ENCODE measurements at regions not wholly inside any gene's neighbourhood (a gene's known extent, or its start where the extent isn't known, plus 50 kb on each side); places are given as distances from the start of the nearest gene placed in this dataset.

- no peak overlapping the region for H3K27ac ChIP-seq (ENCODE audit: low read length)
- H3K4me3 ChIP-seq (ENCODE audit: low read length): no peak overlapping the region
- no peaks in the 10 kb centered on the region for H3K27me3 ChIP-seq (ENCODE audit: low read depth, low read length)
- H3K79me2 ChIP-seq (ENCODE audit: low read length): no peaks in the 10 kb centered on the region
- H4K20me1 ChIP-seq (ENCODE audit: insufficient read depth, low read length): no peaks in the 10 kb centered on the region
- no peak overlapping the region for H2AFZ ChIP-seq (ENCODE audit: low read depth, low read length)
- TF ChIP-seq EZH2phosphoT487 (IDR thresholded peaks at IDR 0.05; ENCODE audit: low read depth): no peak
- no peak for TF ChIP-seq CTCF (IDR thresholded peaks at IDR 0.05; ENCODE audit: low read depth, low read length)
- H3K9ac ChIP-seq (ENCODE audit: low read length): no peak overlapping the region
- H3K36me3 ChIP-seq (replicated peaks; ENCODE audit: low read depth, low read length): no peaks in the 10 kb centered on the region
- no peaks in the 10 kb centered on the region for H3K9me3 ChIP-seq (ENCODE audit: insufficient read depth, low read length)
- no peak overlapping the region for H3K4me2 ChIP-seq (ENCODE audit: low read length)
- H3K4me1 ChIP-seq (ENCODE audit: low read length): no peaks in the 10 kb centered on the region
These were observed 116.9 kb downstream of the EFNB1 start for GRCh38 chrX:68945603-68946228.

- Histone ChIP-seq H3K9me3 (ENCODE audit: insufficient read depth, low read length) (no peaks in the 10 kb centered on the region), H3K27me3 (ENCODE audit: low read depth, low read length) (no peaks in the 10 kb centered on the region), H3K79me2 (ENCODE audit: low read length) (no peaks in the 10 kb centered on the region), H3K4me3 (ENCODE audit: low read length) (no peak overlapping the region), H4K20me1 (ENCODE audit: insufficient read depth, low read length) (no peaks in the 10 kb centered on the region), H3K27ac (ENCODE audit: low read length) (no peak overlapping the region), H2AFZ (ENCODE audit: low read depth, low read length) (no peak overlapping the region), H3K36me3 (replicated peaks; ENCODE audit: low read depth, low read length) (no peaks in the 10 kb centered on the region), H3K9ac (ENCODE audit: low read length) (no peak overlapping the region), H3K4me2 (ENCODE audit: low read length) (no peak overlapping the region), H3K4me1 (ENCODE audit: low read length) (no peaks in the 10 kb centered on the region)
- TF ChIP-seq CTCF (IDR thresholded peaks at IDR 0.05; ENCODE audit: low read depth, low read length) (no peak), EZH2phosphoT487 (IDR thresholded peaks at IDR 0.05; ENCODE audit: low read depth) (no peak)
These were observed 116.3 kb downstream of the EFNB1 start for GRCh38 chrX:68945081-68945602.

DNA sequence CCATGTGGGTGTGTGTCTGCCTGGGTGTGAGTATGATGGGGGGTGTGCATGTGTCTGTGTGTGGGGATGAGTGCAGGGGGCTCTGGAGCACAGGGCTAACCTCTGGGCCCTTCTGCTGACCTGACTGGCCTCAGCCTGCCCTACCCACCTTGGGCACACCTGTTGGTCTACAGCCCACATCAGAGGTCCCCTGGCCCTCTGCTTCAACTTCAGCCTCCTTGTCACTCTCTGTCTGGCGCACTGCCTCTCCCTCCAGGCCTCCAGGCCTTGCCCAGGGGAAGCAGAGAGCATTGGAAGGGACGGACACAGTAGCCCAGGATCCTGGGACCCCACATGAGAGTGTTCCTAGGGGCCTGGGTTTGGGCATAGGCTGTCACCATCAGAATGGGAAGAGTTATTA, 115.4 kb downstream of the EFNB1 start:
- Histone ChIP-seq H4K20me1 (ENCODE audit: insufficient read depth, low read length) (no peaks in the 10 kb centered on the region), H3K9me3 (ENCODE audit: insufficient read depth, low read length) (no peaks in the 10 kb centered on the region), H3K9ac (ENCODE audit: low read length) (no peak overlapping the region), H3K4me3 (ENCODE audit: low read length) (no peak overlapping the region), H3K4me1 (ENCODE audit: low read length) (no peaks in the 10 kb centered on the region), H3K79me2 (ENCODE audit: low read length) (no peaks in the 10 kb centered on the region), H2AFZ (ENCODE audit: low read depth, low read length) (no peak overlapping the region), H3K27ac (ENCODE audit: low read length) (no peak overlapping the region), H3K27me3 (ENCODE audit: low read depth, low read length) (no peaks in the 10 kb centered on the region), H3K4me2 (ENCODE audit: low read length) (no peak overlapping the region), H3K36me3 (replicated peaks; ENCODE audit: low read depth, low read length) (no peaks in the 10 kb centered on the region)
- TF ChIP-seq CTCF (IDR thresholded peaks at IDR 0.05; ENCODE audit: low read depth, low read length) (no peak), EZH2phosphoT487 (IDR thresholded peaks at IDR 0.05; ENCODE audit: low read depth) (no peak)

DNA sequence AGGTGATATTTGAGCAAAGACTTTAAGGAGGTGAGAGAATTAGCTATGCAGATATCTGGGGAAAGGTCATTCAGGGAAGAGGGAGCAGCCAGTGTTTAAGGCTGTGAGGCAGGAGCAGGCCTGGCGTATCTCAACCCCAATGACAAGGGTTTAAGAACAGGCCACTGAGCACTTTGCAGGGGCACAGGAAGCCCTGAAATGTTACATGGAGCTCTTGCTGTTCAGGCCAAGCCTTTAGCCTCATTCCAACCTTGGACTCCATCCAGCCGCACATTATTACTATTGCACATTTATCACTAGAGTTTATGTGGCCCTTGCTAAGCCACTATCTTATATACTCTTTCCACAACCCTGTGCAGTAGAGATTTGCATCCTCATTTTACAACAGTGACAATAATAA, 114.0 kb downstream of the EFNB1 start:
- no peaks in the 10 kb centered on the region for H3K27me3 ChIP-seq (ENCODE audit: low read depth, low read length)
- H3K4me2 ChIP-seq (ENCODE audit: low read length): no peak overlapping the region

More for the DNA sequence above, 114.0 kb downstream of the EFNB1 start:
- Histone ChIP-seq H3K79me2 (ENCODE audit: low read length) (no peaks in the 10 kb centered on the region), H3K27ac (ENCODE audit: low read length) (no peak overlapping the region), H3K4me1 (ENCODE audit: low read length) (no peaks in the 10 kb centered on the region), H3K9me3 (ENCODE audit: insufficient read depth, low read length) (no peaks in the 10 kb centered on the region), H3K9ac (ENCODE audit: low read length) (no peak overlapping the region), H3K36me3 (replicated peaks; ENCODE audit: low read depth, low read length) (no peaks in the 10 kb centered on the region), H4K20me1 (ENCODE audit: insufficient read depth, low read length) (no peaks in the 10 kb centered on the region), H2AFZ (ENCODE audit: low read depth, low read length) (no peak overlapping the region), H3K4me3 (ENCODE audit: low read length) (no peak overlapping the region)
- TF ChIP-seq EZH2phosphoT487 (IDR thresholded peaks at IDR 0.05; ENCODE audit: low read depth) (no peak), CTCF (IDR thresholded peaks at IDR 0.05; ENCODE audit: low read depth, low read length) (no peak)

Data from OCI-LY3 (cell line).